HepG2 (cell line): ENCODE measurements at regions not wholly inside any gene's neighbourhood (a gene's known extent, or its start where the extent isn't known, plus 50 kb on each side); places are given as distances from the start of the nearest gene placed in this dataset.

Experiments used
- ATAC-seq: fragments of 200-7000 bp; cut with Tn5 transposase; 3 replicates; pipeline ENCODE4 v1.9.1; 2020; ENCODE audit warnings: mild to moderate bottlenecking, moderate library complexity
- BruUV-seq: library from RNA; stranded (reverse); fragments of 400-500 nt; replicated peaks from 2 replicates; lab custom pipeline; 2021; lab: Mats Ljungman, UMichigan
- CTCF ChIA-PET: fragments of 300-600 bp; formaldehyde crosslinking; extraction: SDS; loops from one replicate; lab custom pipeline; 2021; ENCODE audit warnings: low total read pairs, inconsistent platforms, low intra/inter-chr PET ratio; lab: Yijun Ruan, JAX
- POLR2A ChIA-PET: fragments of 350-600 bp; sonication (Branson Sonifier 250); formaldehyde crosslinking; loops from one replicate; lab custom pipeline; 2020; ENCODE audit warnings: antibody characterized with exemption, inconsistent platforms; lab: Yijun Ruan, JAX
- DNase-seq: peaks from one replicate; pipeline ENCODE4 v3.0.0-alpha.2; 2015; ENCODE audit warnings: low spot score
- FAIRE-seq: peaks from 3 replicates; lab custom pipeline; 2011; peaks lifted over from hg19 to GRCh38; lab: Jason Lieb, UNC
- H2AFZ ChIP-seq: one replicate; pipeline ENCODE4 v1.6.1; 2011; ENCODE audit warnings: low read length, inconsistent platforms
- H3K27ac ChIP-seq: fragments of 300-600 bp; 3 replicates; pipeline ENCODE4 v1.8.0; 2011; ENCODE audit warnings: mixed run types, mild to moderate bottlenecking, mixed read lengths, low read length, inconsistent platforms; ENCODE audit not compliant: insufficient read depth; ENCODE audit errors: extremely low read length
- H3K27me3 ChIP-seq, 2 experiments: fragments of 200-600 bp in 1 of 2; 2 replicates in 1 of 2; 3 replicates in 1 of 2; pipeline versions ENCODE4 v1.6.0 to v1.8.0; 2011; ENCODE audit warnings: low read length in 2 of 2, mild to moderate bottlenecking in 2 of 2, moderate library complexity in 2 of 2, inconsistent platforms in 1 of 2; ENCODE audit not compliant: insufficient read depth in 2 of 2, control insufficient read depth in 1 of 2
- H3K36me3 ChIP-seq, 2 experiments: fragments of 200-600 bp in 1 of 2; replicated peaks in 1 of 2; 2 replicates in 1 of 2; 3 replicates in 1 of 2; pipeline versions ENCODE4 v1.5.1 to v1.8.0; 2011; ENCODE audit warnings: low read length in 2 of 2, inconsistent platforms in 1 of 2; ENCODE audit not compliant: insufficient read depth in 2 of 2, control insufficient read depth in 1 of 2
- H3K4me1 ChIP-seq: 2 replicates; pipeline ENCODE4 v1.5.1; 2012; ENCODE audit warnings: low read length, inconsistent platforms; ENCODE audit not compliant: insufficient read depth
- H3K4me2 ChIP-seq: 2 replicates; pipeline ENCODE4 v1.6.0; 2011; ENCODE audit warnings: low read depth, low read length, inconsistent platforms
- H3K4me3 ChIP-seq, 3 experiments: fragments of 200-600 bp in 1 of 3; sonication (generic), shearing (Covaris generic) in 1 of 3; replicated peaks in 1 of 3; 2 replicates each; pipeline ENCODE4 v1.5.1; 2011 to 2016; ENCODE audit warnings: low read length in 3 of 3, inconsistent platforms in 2 of 3, low read depth in 2 of 3, mild to moderate bottlenecking in 2 of 3, control low read depth in 1 of 3, mixed read lengths in 1 of 3; ENCODE audit not compliant: insufficient read depth in 1 of 3
- H3K79me2 ChIP-seq: one replicate; pipeline ENCODE4 v1.6.1; 2011; ENCODE audit warnings: low read length, inconsistent platforms; ENCODE audit not compliant: insufficient read depth
- H3K9ac ChIP-seq: 2 replicates; pipeline ENCODE4 v1.6.0; 2011; ENCODE audit warnings: mild to moderate bottlenecking, low read depth, low read length, inconsistent platforms; ENCODE audit not compliant: insufficient read depth
- H3K9me3 ChIP-seq: 2 replicates; pipeline ENCODE4 v1.5.1; 2012; ENCODE audit warnings: mild to moderate bottlenecking, low read length
- H4K20me1 ChIP-seq: 2 replicates; pipeline ENCODE4 v1.6.0; 2011; ENCODE audit warnings: inconsistent platforms, mild to moderate bottlenecking, low read length, moderate library complexity; ENCODE audit not compliant: insufficient read depth
- JUND ChIP-seq: sonication (generic); formaldehyde crosslinking; IDR thresholded peaks from 2 replicates; pipeline ENCODE4 v1.8.0; 2022; ENCODE audit warnings: mild to moderate bottlenecking, missing genetic modification reagents
- KDM5B ChIP-seq: sonication (generic); formaldehyde crosslinking; IDR thresholded peaks from 2 replicates; pipeline ENCODE4 v1.4.0; 2020; ENCODE audit warnings: missing genetic modification reagents, mild to moderate bottlenecking, borderline replicate concordance
- NCOA5 ChIP-seq: sonication (generic); formaldehyde crosslinking; IDR thresholded peaks from 2 replicates; pipeline ENCODE4 v1.4.0; 2020; ENCODE audit warnings: missing genetic modification reagents
- RAD51 ChIP-seq: fragments of 450-650 bp; IDR thresholded peaks from 2 replicates; pipeline ENCODE4 v1.6.1; 2016; ENCODE audit warnings: borderline replicate concordance
- ZBTB20 ChIP-seq: sonication (generic); formaldehyde crosslinking; IDR thresholded peaks from 2 replicates; pipeline ENCODE4 v1.8.1; 2023; ENCODE audit warnings: missing genetic modification reagents, low read depth, mild to moderate bottlenecking, borderline replicate concordance
- ZNF83 ChIP-seq: sonication (generic); formaldehyde crosslinking; IDR thresholded peaks from 2 replicates; pipeline ENCODE4 v1.4.0; 2020; ENCODE audit warnings: missing genetic modification reagents, mild to moderate bottlenecking, borderline replicate concordance
- WGBS: methylation state at CpG from one replicate; pipeline ENCODE4 v1.1.6; 2017; ENCODE audit warnings: low lambda C conversion rate; 5-methylcytosine and 5-hydroxymethylcytosine counted together
- in situ Hi-C: cut with HindIII; loops from 2 replicates; pipeline ENCODE4 v1.10.0; 2017; ENCODE audit warnings: low pct_unique_long_range_greater_than_20kb; ENCODE audit not compliant: extremely low pct_ligation_motif_present
- intact Hi-C: fragments of 100-400 bp; cut with micrococcal nuclease; formaldehyde crosslinking; loops from one replicate; pipeline ENCODE4 v1.10.0; 2022; ENCODE audit not compliant: unreplicated experiment
- TF ChIP-seq, protein P1 (sequence below): sonication (generic); formaldehyde crosslinking; IDR thresholded peaks from 2 replicates; pipeline ENCODE4 v1.5.0; 2020; ENCODE audit warnings: missing genetic modification reagents, mild to moderate bottlenecking, borderline replicate concordance

DNA sequence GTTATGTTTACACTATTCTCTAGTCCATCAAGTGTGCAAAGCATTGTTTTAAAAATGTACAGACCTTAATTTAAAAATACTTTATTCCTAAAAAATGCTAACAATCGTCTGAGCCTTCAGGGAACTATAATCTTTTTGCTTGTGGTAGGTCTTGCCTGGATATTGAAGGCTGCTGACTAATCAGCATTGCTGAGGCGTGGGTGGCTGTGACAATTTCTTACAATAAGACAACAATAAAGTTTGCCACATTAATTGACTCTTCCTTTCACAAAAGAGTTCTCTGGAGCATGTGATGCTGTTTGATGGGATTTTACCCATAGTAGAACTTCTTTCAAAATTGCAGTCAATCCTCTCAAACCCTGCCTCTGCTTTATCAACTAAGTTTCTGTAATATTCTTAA lies 384.0 kb upstream of the TGFBR2 start (continued):
- TF ChIP-seq KDM5B (CRISPR knock-in tag) = no peak
- no peak for TF ChIP-seq RAD51
- TF ChIP-seq ZBTB20 (CRISPR knock-in tag) = no peak

DNA sequence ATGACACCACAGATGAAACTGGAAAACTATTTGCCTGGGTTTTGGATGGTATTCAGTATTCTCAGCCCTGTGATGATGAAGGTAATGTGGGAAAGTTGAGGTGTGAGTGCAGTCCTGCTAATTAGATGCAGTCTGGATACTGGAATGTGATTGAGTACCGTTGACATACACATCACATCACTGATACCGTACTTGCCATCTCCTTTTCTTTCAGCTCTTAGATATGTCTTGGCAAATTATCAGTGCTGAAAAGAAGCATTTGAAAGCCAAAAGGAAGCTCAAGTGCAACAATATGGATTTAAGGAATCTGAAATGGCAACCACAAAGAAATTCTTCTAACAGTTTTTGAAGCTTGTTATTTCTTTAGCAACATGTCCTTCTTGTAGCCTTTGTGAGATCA lies 381.4 kb upstream of the TGFBR2 start:
- Histone ChIP-seq H3K4me3 (no peak overlapping the region), H3K9me3 (no peaks in the 10 kb centered on the region), H2AFZ (no peak overlapping the region), H3K4me1 (peaks cover 39% of the 10 kb centered on the region), H4K20me1 (no peaks in the 10 kb centered on the region), H3K4me2 (no peak overlapping the region), H3K9ac (no peak overlapping the region), H3K27ac (no peak overlapping the region), H3K36me3 (no peaks in the 10 kb centered on the region), H3K27me3 (no peaks in the 10 kb centered on the region), H3K79me2 (no peaks in the 10 kb centered on the region)
- TF ChIP-seq JUND (CRISPR knock-in tag) = no peak
- TF ChIP-seq, protein P1, sequence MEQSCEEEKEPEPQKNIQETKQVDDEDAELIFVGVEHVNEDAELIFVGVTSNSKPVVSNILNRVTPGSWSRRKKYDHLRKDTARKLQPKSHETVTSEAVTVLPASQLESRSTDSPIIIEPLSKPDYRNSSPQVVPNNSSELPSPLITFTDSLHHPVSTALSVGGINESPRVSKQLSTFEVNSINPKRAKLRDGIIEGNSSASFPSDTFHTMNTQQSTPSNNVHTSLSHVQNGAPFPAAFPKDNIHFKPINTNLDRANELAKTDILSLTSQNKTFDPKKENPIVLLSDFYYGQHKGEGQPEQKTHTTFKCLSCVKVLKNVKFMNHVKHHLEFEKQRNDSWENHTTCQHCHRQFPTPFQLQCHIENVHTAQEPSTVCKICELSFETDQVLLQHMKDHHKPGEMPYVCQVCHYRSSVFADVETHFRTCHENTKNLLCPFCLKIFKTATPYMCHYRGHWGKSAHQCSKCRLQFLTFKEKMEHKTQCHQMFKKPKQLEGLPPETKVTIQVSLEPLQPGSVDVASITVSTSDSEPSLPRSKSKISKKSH (CRISPR knock-in tag) = no peak
- no peak for TF ChIP-seq NCOA5 (CRISPR knock-in tag)
- no peak for TF ChIP-seq ZNF83
- CTCF ChIA-PET = no interaction called here
- intact Hi-C loops = no loop called here
- ATAC-seq = no peak
- WGBS = 100% methylated on average over 2 of the region's 2 CpGs
- POLR2A ChIA-PET = interaction anchor here (1.7 kb wide), 1 partner anchor 34 kb away, joined by 5 read pairs; no protein-coding TSS in a partner anchor
- no peak for DNase-seq
- BruUV-seq = no TSS peak
- no peak for FAIRE-seq
- in situ Hi-C loops = no loop called here
